AG09319 (cell line): ENCODE measurements at regions not wholly inside any gene's neighbourhood (a gene's known extent, or its start where the extent isn't known, plus 50 kb on each side); places are given as distances from the start of the nearest gene placed in this dataset.

ENCODE experiments used
- DNase-seq: peaks from one replicate; pipeline ENCODE4 v3.0.0-alpha.2; 2010; ENCODE audit warnings: low read depth; ENCODE audit errors: extremely low read depth
- TF ChIP-seq, protein P1 (sequence below): IDR thresholded peaks from 2 replicates; pipeline ENCODE4 v1.5.1; 2011; ENCODE audit warnings: low read depth, mild to moderate bottlenecking, inconsistent platforms, low read length, moderate library complexity

DNA sequence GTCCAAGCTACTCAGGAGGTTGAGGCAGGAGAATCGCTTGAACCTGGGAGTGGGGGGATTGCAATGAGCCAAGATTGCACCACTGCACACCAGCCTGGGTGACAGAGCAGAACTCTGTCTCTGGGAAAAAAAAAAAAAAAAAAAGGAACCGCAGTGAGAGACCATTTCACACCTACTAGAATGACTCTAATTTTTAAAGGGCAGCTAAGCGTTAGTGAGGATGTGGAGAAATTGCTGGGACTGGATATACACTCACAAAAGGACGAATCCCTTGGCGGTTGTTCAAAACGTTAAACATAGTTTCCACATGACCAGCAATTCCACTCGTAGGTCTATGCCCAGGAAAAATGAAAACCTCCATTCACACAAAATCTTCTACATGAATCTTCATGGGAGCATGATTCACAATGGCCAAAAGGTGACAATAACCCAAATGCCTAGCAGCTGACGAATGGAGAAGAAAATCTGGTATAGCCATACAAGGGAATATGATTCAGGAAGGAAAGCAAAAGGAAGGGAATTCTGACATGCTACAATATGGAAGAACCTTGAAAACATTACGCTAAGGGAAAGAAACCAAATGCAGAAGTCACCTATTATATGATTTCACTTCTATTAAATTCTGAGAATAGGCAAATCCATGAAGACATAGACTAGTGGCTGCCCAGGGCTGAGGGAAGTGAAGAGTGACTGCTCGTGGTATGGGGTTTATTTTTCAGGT is 127.0 kb downstream of the CHSY1 start:
- TF ChIP-seq, protein P1, sequence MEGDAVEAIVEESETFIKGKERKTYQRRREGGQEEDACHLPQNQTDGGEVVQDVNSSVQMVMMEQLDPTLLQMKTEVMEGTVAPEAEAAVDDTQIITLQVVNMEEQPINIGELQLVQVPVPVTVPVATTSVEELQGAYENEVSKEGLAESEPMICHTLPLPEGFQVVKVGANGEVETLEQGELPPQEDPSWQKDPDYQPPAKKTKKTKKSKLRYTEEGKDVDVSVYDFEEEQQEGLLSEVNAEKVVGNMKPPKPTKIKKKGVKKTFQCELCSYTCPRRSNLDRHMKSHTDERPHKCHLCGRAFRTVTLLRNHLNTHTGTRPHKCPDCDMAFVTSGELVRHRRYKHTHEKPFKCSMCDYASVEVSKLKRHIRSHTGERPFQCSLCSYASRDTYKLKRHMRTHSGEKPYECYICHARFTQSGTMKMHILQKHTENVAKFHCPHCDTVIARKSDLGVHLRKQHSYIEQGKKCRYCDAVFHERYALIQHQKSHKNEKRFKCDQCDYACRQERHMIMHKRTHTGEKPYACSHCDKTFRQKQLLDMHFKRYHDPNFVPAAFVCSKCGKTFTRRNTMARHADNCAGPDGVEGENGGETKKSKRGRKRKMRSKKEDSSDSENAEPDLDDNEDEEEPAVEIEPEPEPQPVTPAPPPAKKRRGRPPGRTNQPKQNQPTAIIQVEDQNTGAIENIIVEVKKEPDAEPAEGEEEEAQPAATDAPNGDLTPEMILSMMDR = no peak
- DNase-seq = peak; percentile 36

DNA sequence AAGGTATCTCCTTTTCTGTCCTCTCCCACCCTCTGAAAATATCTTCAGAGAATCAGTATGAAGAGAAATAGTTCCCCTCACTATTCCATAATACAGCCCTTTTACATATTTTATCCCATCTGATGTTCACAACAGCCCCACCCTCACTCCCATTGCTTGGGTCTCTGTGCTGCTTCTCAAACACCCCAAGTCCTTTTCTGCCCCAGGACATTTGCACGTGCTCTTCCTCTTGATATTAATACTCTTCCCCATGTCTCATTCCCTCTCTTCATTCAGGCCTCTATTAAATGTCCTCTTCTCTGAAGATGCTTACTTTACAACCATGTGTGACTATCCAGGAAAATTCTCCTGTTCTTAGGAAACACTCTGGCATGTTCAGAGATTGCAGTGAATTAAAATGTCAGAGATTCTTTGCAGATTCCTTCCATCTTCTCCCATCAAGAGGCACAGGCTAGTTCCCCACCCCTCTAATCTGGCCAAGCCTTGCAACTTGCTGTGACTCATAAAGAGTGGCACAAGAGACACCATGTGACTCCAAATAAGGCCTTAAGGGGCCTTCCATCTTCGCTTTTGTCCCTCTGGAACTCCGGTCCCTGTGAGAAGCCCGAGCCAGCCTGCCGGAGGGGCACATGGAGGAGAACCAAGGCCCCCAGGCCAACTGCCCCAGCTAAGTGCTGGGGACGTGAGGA is 128.5 kb downstream of the CHSY1 start:
- TF ChIP-seq, protein P1 = no peak
- DNase-seq = peak; percentile 30

DNA sequence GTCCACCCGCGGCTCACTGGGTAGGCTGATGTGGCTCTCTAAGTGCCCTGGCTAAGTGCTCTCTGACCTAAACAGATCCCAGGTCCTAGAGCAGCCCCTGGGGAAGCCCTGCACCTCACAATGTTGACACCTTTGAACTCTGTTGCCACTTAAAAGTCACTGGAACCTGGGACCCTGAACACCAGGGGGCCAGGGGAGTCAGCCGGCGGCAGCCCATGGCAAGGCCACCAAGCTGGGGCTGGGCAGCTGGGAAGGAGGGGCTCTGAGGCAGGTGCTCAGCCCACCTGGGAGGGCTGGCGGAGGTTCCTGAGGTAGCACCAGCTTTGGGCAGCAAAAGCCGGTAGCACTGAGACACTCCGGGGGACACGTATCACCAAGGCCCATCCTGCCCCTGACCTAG is 129.0 kb downstream of the CHSY1 start:
- TF ChIP-seq, protein P1 = no peak
- no peak for DNase-seq

DNA sequence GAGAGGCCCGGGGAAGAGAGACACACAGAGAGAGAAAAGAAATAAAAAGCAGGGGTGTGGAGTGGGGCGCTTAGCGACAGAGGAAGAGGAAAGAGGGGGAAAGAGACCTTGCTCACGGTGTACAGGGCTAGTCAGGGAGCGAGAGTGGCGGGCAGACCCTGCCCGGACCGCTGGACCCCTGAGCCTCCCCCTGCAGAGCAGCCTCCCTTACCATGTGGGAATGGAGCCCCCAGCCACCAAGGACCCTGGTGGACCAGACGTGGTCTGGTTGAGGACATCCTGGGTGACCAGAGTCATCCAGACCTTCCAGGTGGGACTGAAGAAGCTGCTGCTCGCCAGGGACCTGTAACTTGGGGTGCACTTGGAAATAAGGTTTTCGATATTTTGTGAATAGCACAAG is 129.6 kb downstream of the CHSY1 start:
- TF ChIP-seq, protein P1 = no peak
- no peak for DNase-seq

DNA sequence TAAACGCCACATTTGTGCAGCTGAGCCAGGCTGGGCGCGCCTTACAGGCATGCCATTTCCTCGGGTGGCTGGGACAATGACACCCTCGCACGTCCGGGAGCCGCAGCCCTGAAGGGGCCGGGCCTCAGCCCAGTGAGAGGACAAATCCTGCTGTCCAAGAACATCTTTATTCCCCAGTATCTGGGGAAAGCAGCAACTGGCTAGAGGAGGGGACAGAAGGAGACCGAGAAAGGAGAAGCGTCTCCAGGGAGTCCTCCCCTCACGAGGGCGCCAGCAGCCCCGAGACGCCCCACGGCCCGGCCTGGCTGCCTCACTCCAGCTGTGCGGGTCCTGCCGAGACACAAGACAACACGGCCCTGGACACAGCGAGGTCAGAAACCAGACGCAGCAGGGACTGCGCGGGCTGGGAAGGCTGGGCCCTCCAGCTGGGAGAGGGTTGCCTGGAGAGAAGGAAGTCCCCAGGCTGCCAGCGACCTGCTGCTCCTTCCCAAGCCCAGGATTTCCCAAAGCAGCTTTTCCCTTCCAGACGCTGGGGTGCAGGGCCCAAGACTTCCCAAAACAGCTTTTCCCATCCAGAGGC is 130.2 kb downstream of the CHSY1 start:
- DNase-seq = peak; percentile 37
- TF ChIP-seq, protein P1 = peak; percentile 55

DNA sequence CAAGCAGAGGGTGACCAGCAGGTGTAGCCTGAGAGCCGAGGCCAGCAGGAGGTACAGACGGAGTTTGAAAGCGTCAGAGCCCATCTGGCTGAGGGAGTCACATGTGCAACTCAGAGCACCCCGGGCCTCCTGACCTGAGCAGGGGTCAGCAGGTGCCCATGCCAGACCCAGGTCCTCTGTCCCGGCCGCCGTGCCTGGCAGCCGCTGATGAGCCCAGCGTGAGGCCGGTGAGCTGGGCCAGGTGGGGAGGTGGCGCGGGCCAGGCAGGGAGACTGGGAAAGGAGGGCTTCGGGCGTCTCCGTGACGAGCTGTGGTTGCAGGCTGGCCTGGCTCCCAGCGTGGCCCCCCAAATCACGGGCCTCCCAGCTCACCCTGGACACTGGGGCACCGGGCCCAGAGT is 130.9 kb downstream of the CHSY1 start:
- no peak for DNase-seq
- TF ChIP-seq, protein P1 = no peak

DNA sequence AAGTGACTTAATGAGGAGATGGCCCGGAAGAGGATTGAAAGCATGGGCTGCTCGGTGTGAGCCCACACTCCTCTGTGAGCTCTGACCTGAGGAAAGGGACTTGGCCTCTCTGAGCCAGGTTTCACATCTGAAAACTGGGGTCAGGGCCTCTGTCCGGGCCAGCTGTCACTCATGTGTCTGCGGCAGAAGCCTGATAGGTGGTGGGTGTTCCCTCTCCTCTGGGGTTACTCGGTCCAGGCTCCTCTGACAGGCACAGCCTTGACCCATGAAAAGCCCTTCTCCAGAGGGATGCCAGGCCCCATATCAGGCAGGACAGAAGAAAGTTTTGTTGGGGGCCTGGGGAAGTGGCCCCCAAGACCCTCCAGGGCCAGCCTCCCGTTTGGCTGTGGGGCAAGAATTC is 131.4 kb downstream of the CHSY1 start:
- TF ChIP-seq, protein P1 = no peak
- DNase-seq = no peak
